IMR-90 (cell line): ENCODE measurements at regions not wholly inside any gene's neighbourhood (a gene's known extent, or its start where the extent isn't known, plus 50 kb on each side); places are given as distances from the start of the nearest gene placed in this dataset.

ENCODE experiments used
- ATAC-seq: fragments of 200-7000 bp; cut with Tn5 transposase; 2 replicates; pipeline ENCODE4 v1.9.1; 2020; ENCODE audit warnings: low read depth, mild to moderate bottlenecking, moderate library complexity
- BruUV-seq: library from RNA; stranded (reverse); fragments of 400-500 nt; replicated peaks from 2 replicates; lab custom pipeline; 2021; lab: Mats Ljungman, UMichigan
- CTCF ChIA-PET: fragments of 300-600 bp; formaldehyde crosslinking; extraction: SDS; loops from one replicate; lab custom pipeline; 2021; ENCODE audit warnings: antibody characterized with exemption; lab: Yijun Ruan, JAX
- POLR2A ChIA-PET: fragments of 300-600 bp; sonication (Branson Sonifier 250); formaldehyde crosslinking; loops from one replicate; lab custom pipeline; 2022; ENCODE audit warnings: antibody characterized with exemption; ENCODE audit not compliant: unreplicated experiment; lab: Charles Lee
- DNase-seq: peaks from one replicate; pipeline ENCODE4 v3.0.0; 2013
- H2AFZ ChIP-seq: replicated peaks from 2 replicates; pipeline ENCODE3; 2013; ENCODE audit warnings: low read length, mild to moderate bottlenecking; ENCODE audit not compliant: poor library complexity
- H2AK5ac ChIP-seq: 2 replicates; pipeline ENCODE4 v1.6.1; 2013; ENCODE audit warnings: low read depth, low read length, inconsistent platforms
- H2AK9ac ChIP-seq: replicated peaks from 2 replicates; pipeline ENCODE3; 2013; ENCODE audit warnings: mild to moderate bottlenecking, low read depth, low read length, moderate library complexity; ENCODE audit not compliant: poor library complexity
- H2BK120ac ChIP-seq: 2 replicates; pipeline ENCODE4 v1.6.1; 2013; ENCODE audit warnings: low read depth, low read length, inconsistent platforms
- H2BK15ac ChIP-seq: 3 replicates; pipeline ENCODE4 v1.6.1; 2013; ENCODE audit warnings: low read depth, low read length, inconsistent platforms
- H2BK20ac ChIP-seq: 2 replicates; pipeline ENCODE4 v1.6.1; 2013; ENCODE audit warnings: low read depth, mild to moderate bottlenecking, inconsistent platforms, low read length, moderate library complexity
- H2BK5ac ChIP-seq: 2 replicates; pipeline ENCODE4 v1.6.1; 2013; ENCODE audit warnings: mild to moderate bottlenecking, low read depth, low read length, inconsistent platforms; ENCODE audit not compliant: poor library complexity, severe bottlenecking
- H3K14ac ChIP-seq: replicated peaks from 2 replicates; pipeline ENCODE4 v1.6.1; 2013; ENCODE audit warnings: low read depth, low read length, inconsistent platforms
- H3K18ac ChIP-seq: 2 replicates; pipeline ENCODE4 v1.6.1; 2013; ENCODE audit warnings: low read depth, low read length, control low read depth
- H3K23ac ChIP-seq: 2 replicates; pipeline ENCODE4 v1.6.1; 2013; ENCODE audit warnings: low read depth, low read length, inconsistent platforms
- H3K27ac ChIP-seq: 2 replicates; pipeline ENCODE4 v1.5.1; 2013; ENCODE audit warnings: mild to moderate bottlenecking, control low read depth, low read length; ENCODE audit not compliant: insufficient read depth
- H3K27me3 ChIP-seq: 2 replicates; pipeline ENCODE4 v1.6.1; 2013; ENCODE audit warnings: low read length; ENCODE audit not compliant: control insufficient read depth, insufficient read depth
- H3K36me3 ChIP-seq: 2 replicates; pipeline ENCODE4 v1.6.1; 2013; ENCODE audit warnings: low read length, mixed read lengths; ENCODE audit not compliant: control insufficient read depth, insufficient read depth
- H3K4ac ChIP-seq: 2 replicates; pipeline ENCODE4 v1.6.1; 2013; ENCODE audit warnings: low read depth, low read length, inconsistent platforms
- H3K4me1 ChIP-seq: 2 replicates; pipeline ENCODE4 v1.6.1; 2013; ENCODE audit warnings: low read length, mixed read lengths; ENCODE audit not compliant: control insufficient read depth, insufficient read depth
- H3K4me2 ChIP-seq: 2 replicates; pipeline ENCODE4 v1.6.1; 2013; ENCODE audit warnings: low read depth, mild to moderate bottlenecking, control low read depth, low read length, moderate library complexity
- H3K4me3 ChIP-seq: 2 replicates; pipeline ENCODE4 v1.5.1; 2013; ENCODE audit warnings: low read depth, mild to moderate bottlenecking, control low read depth, low read length, moderate library complexity; ENCODE audit not compliant: insufficient read depth
- H3K56ac ChIP-seq: 2 replicates; pipeline ENCODE4 v1.6.1; 2013; ENCODE audit warnings: low read length, inconsistent platforms; ENCODE audit not compliant: insufficient read depth; ENCODE audit errors: extremely low read depth
- H3K79me1 ChIP-seq, 2 experiments: 2 replicates each; pipeline ENCODE4 v1.6.1; 2013; ENCODE audit warnings: low read length in 2 of 2, inconsistent platforms in 1 of 2, low read depth in 1 of 2
- H3K9ac ChIP-seq: 2 replicates; pipeline ENCODE4 v1.6.1; 2013; ENCODE audit warnings: low read depth, low read length, control low read depth
- H3K9me1 ChIP-seq: 2 replicates; pipeline ENCODE4 v1.6.1; 2013; ENCODE audit warnings: low read length, inconsistent platforms; ENCODE audit not compliant: insufficient read depth
- H3K9me3 ChIP-seq: 2 replicates; pipeline ENCODE4 v1.6.1; 2013; ENCODE audit warnings: low read length; ENCODE audit not compliant: control insufficient read depth, insufficient read depth
- H4K20me1 ChIP-seq: 2 replicates; pipeline ENCODE4 v1.6.1; 2013; ENCODE audit warnings: low read length, inconsistent platforms; ENCODE audit not compliant: insufficient read depth
- H4K5ac ChIP-seq: 2 replicates; pipeline ENCODE4 v1.6.1; 2013; ENCODE audit warnings: mild to moderate bottlenecking, low read depth, low read length, control low read depth
- H4K8ac ChIP-seq, 2 experiments: 2 replicates each; pipeline ENCODE4 v1.6.1; 2013; ENCODE audit warnings: low read depth in 2 of 2, low read length in 2 of 2, control low read depth in 1 of 2, inconsistent platforms in 1 of 2
- H4K91ac ChIP-seq: 2 replicates; pipeline ENCODE4 v1.6.1; 2013; ENCODE audit warnings: low read depth, low read length, inconsistent platforms; ENCODE audit not compliant: insufficient read depth
- BHLHE40 ChIP-seq: fragments of 150-350 bp; IDR thresholded peaks from 2 replicates; pipeline ENCODE4 v1.6.1; 2016; ENCODE audit warnings: mild to moderate bottlenecking, low read depth, low read length
- CEBPB ChIP-seq: IDR thresholded peaks from 2 replicates; pipeline ENCODE4 v1.6.1; 2012; ENCODE audit warnings: low read depth, low read length, improper control_type of control experiment
- CHD1 ChIP-seq: IDR thresholded peaks from 2 replicates; pipeline ENCODE4 v1.6.1; 2012; ENCODE audit warnings: low read depth, low read length, improper control_type of control experiment
- CTCF ChIP-seq: conservative IDR thresholded peaks from 2 replicates; pipeline ENCODE4 v1.5.1; 2012; ENCODE audit warnings: mild to moderate bottlenecking, low read depth, low read length, improper control_type of control experiment
- ELK1 ChIP-seq: fragments of 150-350 bp; IDR thresholded peaks from 2 replicates; pipeline ENCODE4 v1.6.1; 2016; ENCODE audit warnings: low read depth, mild to moderate bottlenecking, low read length, moderate library complexity, borderline replicate concordance
- FOS ChIP-seq: fragments of 150-350 bp; IDR thresholded peaks from 2 replicates; pipeline ENCODE4 v1.6.1; 2016; ENCODE audit warnings: low read depth, low read length
- MAFK ChIP-seq: IDR thresholded peaks from 2 replicates; pipeline ENCODE4 v1.6.1; 2012; ENCODE audit warnings: low read depth, low read length, improper control_type of control experiment
- MAZ ChIP-seq: IDR thresholded peaks from 2 replicates; pipeline ENCODE4 v1.6.1; 2012; ENCODE audit warnings: low read depth, mild to moderate bottlenecking, low read length, improper control_type of control experiment, moderate library complexity, borderline replicate concordance
- MXI1 ChIP-seq: IDR thresholded peaks from 2 replicates; pipeline ENCODE4 v1.6.1; 2012; ENCODE audit warnings: low read depth, mild to moderate bottlenecking, low read length, moderate library complexity, borderline replicate concordance
- NFE2L2 ChIP-seq: fragments of 150-350 bp; IDR thresholded peaks from 2 replicates; pipeline ENCODE4 v1.6.1; 2016; ENCODE audit warnings: low read depth, mild to moderate bottlenecking, low read length
- POLR2A ChIP-seq: IDR thresholded peaks from 2 replicates; pipeline ENCODE4 v1.6.1; 2012; ENCODE audit warnings: mild to moderate bottlenecking, low read depth, low read length
- RAD21 ChIP-seq: IDR thresholded peaks from 2 replicates; pipeline ENCODE4 v1.6.1; 2012; ENCODE audit warnings: low read length, improper control_type of control experiment
- RCOR1 ChIP-seq: IDR thresholded peaks from 2 replicates; pipeline ENCODE4 v1.6.1; 2012; ENCODE audit warnings: mild to moderate bottlenecking, low read length, improper control_type of control experiment; ENCODE audit not compliant: insufficient replicate concordance
- RFX5 ChIP-seq: IDR thresholded peaks from 2 replicates; pipeline ENCODE4 v1.8.0; 2012; ENCODE audit warnings: low read depth, mild to moderate bottlenecking, low read length, moderate library complexity
- SMC3 ChIP-seq: fragments of 150-350 bp; IDR thresholded peaks from 2 replicates; pipeline ENCODE4 v1.6.1; 2016; ENCODE audit warnings: low read depth, mild to moderate bottlenecking, antibody characterized with exemption, low read length, moderate library complexity
- WGBS, 2 experiments: methylation state at CpG; one replicate each; pipeline versions ENCODE4 v1.1.5 to v1.1.7; 2013; ENCODE audit warnings: missing lambda C conversion rate in 2 of 2; ENCODE audit not compliant: insufficient read length in 1 of 2; ENCODE audit errors: extremely low coverage in 2 of 2; 5-methylcytosine and 5-hydroxymethylcytosine counted together
- dilution Hi-C: fragments of 300-500 bp; cut with HindIII; formaldehyde crosslinking; loops from one replicate; pipeline ENCODE4 v1.14.3; 2018; ENCODE audit warnings: low sequenced_read_pairs; ENCODE audit not compliant: unreplicated experiment
- in situ Hi-C: fragments of 300-500 bp; cut with MboI; formaldehyde crosslinking; loops from 3 replicates; pipeline ENCODE4 v1.14.3; 2019; ENCODE audit warnings: low sequenced_read_pairs, inconsistent platforms, mixed read lengths
- intact Hi-C: fragments of 100-400 bp; cut with micrococcal nuclease; formaldehyde crosslinking; loops from 2 replicates; pipeline ENCODE4 v1.10.0; 2022
- TF ChIP-seq, protein P1 (sequence below): fragments of 150-350 bp; IDR thresholded peaks from 2 replicates; pipeline ENCODE4 v1.6.1; 2017; ENCODE audit warnings: mild to moderate bottlenecking, antibody characterized with exemption, low read length, low read depth

GRCh38 chrX:35289952-35290351 lies 347.4 kb downstream of the FAM47B start:
- dilution Hi-C loops = no loop called here
- Histone ChIP-seq H2AK9ac (no peak overlapping the region), H3K79me1 (no peaks in the 10 kb centered on the region), H3K23ac (no peak overlapping the region), H2BK20ac (no peak overlapping the region), H3K27me3 (no peaks in the 10 kb centered on the region), H3K4ac (no peak overlapping the region), H4K8ac (no peak overlapping the region), H3K4me2 (no peak overlapping the region), H2AK5ac (no peak overlapping the region), H3K36me3 (no peaks in the 10 kb centered on the region), H4K5ac (no peak overlapping the region), H3K9ac (no peak overlapping the region), H2BK120ac (no peak overlapping the region), H3K56ac (no peak overlapping the region), H2AFZ (no peak overlapping the region), H4K91ac (no peak overlapping the region), H4K20me1 (no peaks in the 10 kb centered on the region), H3K9me1 (no peaks in the 10 kb centered on the region), H3K4me3 (no peak overlapping the region), H2BK15ac (no peak overlapping the region), H2BK5ac (no peak overlapping the region), H3K9me3 (no peaks in the 10 kb centered on the region), H3K4me1 (no peaks in the 10 kb centered on the region), H3K27ac (no peak overlapping the region), H3K18ac (no peak overlapping the region), H3K14ac (no peak overlapping the region)
- ChIA-PET CTCF (no interaction called here), POLR2A (no interaction called here)
- intact Hi-C loops = no loop called here
- in situ Hi-C loops = no loop called here
- TF ChIP-seq MAZ = no peak
- TF ChIP-seq RCOR1 = no peak
- no peak for TF ChIP-seq RAD21
- TF ChIP-seq MAFK = no peak
- TF ChIP-seq, protein P1, sequence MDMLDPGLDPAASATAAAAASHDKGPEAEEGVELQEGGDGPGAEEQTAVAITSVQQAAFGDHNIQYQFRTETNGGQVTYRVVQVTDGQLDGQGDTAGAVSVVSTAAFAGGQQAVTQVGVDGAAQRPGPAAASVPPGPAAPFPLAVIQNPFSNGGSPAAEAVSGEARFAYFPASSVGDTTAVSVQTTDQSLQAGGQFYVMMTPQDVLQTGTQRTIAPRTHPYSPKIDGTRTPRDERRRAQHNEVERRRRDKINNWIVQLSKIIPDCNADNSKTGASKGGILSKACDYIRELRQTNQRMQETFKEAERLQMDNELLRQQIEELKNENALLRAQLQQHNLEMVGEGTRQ = no peak
- no peak for TF ChIP-seq BHLHE40
- no peak for TF ChIP-seq NFE2L2
- no peak for TF ChIP-seq FOS
- no peak for TF ChIP-seq ELK1
- TF ChIP-seq CTCF = no peak
- no peak for TF ChIP-seq MXI1
- no peak for TF ChIP-seq POLR2A
- no peak for TF ChIP-seq CHD1
- TF ChIP-seq RFX5 = no peak
- no peak for TF ChIP-seq SMC3
- no peak for TF ChIP-seq CEBPB
- BruUV-seq = no TSS peak
- DNase-seq (no peak), ATAC-seq (no peak)
- no CpG with 5 or more reads among the region's 2 CpGs for WGBS, 2 experiments
